Nephron progenitor cell (in vitro differentiated cells): ENCODE measurements at regions not wholly inside any gene's neighbourhood (a gene's known extent, or its start where the extent isn't known, plus 50 kb on each side); places are given as distances from the start of the nearest gene placed in this dataset.
A peak's percentile ranks its signal among the peaks of the same experiment; 100 is the strongest.

ENCODE experiments used
- DNase-seq: peaks from one replicate; pipeline ENCODE4 v3.0.0; 2021
- H3K27ac Mint-ChIP-seq: 2 replicates; pipeline ENCODE4 v1.8.0; 2021; ENCODE audit warnings: mild to moderate bottlenecking, moderate library complexity, mixed read lengths
- H3K27me3 Mint-ChIP-seq: 2 replicates; pipeline ENCODE4 v1.8.0; 2021; ENCODE audit warnings: mild to moderate bottlenecking, low read depth, mixed read lengths; ENCODE audit not compliant: poor library complexity
- H3K36me3 Mint-ChIP-seq: 2 replicates; pipeline ENCODE4 v1.8.0; 2021; ENCODE audit warnings: low read depth, mixed read lengths
- H3K4me1 Mint-ChIP-seq: 2 replicates; pipeline ENCODE4 v1.8.0; 2021; ENCODE audit warnings: mixed read lengths
- H3K4me3 Mint-ChIP-seq: 2 replicates; pipeline ENCODE4 v1.8.0; 2021; ENCODE audit warnings: mild to moderate bottlenecking, moderate library complexity, mixed read lengths
- H3K9me3 Mint-ChIP-seq: 2 replicates; pipeline ENCODE4 v1.8.0; 2021; ENCODE audit warnings: mild to moderate bottlenecking, moderate library complexity, mixed read lengths
- TF ChIP-seq, protein P1 (sequence below): fragments of 200-600 bp; sonication (generic); IDR thresholded peaks from 2 replicates; pipeline ENCODE4 v1.5.0; 2021; ENCODE audit warnings: antibody characterized with exemption

DNA sequence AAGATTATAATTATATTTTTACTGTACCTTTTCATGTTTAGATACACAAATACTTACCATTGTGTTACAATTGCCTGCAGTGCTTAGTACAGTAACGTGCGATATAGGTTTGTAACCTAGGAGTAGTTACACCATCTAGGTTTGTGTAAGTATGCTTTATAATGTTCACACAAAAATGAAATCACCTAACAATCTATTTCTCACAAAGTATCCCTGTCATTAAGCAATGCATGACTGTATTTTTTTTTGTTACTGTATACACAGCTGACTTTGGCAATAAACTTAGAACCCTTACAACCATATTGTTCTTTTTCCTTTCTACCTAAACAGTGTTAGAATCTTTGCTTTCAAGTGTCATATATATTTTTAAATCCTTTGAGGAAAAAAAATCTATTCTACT is 303.0 kb upstream of the E2F7 start:
- Mint-ChIP-seq H3K4me3 (no peak overlapping the region), H3K27me3 (peaks cover 4% of the 10 kb centered on the region), H3K9me3 (no peaks in the 10 kb centered on the region), H3K36me3 (no peaks in the 10 kb centered on the region), H3K27ac (no peak overlapping the region), H3K4me1 (peaks cover 15% of the 10 kb centered on the region)
- no peak for DNase-seq
- TF ChIP-seq, protein P1, sequence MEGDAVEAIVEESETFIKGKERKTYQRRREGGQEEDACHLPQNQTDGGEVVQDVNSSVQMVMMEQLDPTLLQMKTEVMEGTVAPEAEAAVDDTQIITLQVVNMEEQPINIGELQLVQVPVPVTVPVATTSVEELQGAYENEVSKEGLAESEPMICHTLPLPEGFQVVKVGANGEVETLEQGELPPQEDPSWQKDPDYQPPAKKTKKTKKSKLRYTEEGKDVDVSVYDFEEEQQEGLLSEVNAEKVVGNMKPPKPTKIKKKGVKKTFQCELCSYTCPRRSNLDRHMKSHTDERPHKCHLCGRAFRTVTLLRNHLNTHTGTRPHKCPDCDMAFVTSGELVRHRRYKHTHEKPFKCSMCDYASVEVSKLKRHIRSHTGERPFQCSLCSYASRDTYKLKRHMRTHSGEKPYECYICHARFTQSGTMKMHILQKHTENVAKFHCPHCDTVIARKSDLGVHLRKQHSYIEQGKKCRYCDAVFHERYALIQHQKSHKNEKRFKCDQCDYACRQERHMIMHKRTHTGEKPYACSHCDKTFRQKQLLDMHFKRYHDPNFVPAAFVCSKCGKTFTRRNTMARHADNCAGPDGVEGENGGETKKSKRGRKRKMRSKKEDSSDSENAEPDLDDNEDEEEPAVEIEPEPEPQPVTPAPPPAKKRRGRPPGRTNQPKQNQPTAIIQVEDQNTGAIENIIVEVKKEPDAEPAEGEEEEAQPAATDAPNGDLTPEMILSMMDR = no peak

DNA sequence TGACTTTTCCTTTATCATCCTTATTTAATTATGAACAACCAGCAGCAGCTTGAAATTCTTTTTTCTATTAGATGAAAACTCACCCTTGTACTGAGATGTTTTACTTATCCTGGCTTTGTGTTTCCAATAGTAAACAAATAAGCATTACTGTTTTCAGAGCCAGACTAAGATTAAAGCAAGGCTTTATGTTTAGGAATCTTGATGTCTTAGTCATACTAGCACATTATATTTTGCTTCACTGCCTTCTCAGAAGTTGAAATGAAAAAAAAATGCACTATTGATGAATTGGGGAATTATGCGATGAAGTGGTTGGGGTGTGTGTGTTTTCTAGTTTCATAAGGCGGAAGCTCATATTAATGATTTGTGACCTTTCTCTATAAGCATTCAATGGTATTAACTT is 301.2 kb upstream of the E2F7 start:
- TF ChIP-seq, protein P1 = no peak
- H3K4me3 Mint-ChIP-seq = no peak overlapping the region
- H3K27ac Mint-ChIP-seq = no peak overlapping the region
- no peaks in the 10 kb centered on the region for H3K9me3 Mint-ChIP-seq
- no peaks in the 10 kb centered on the region for H3K27me3 Mint-ChIP-seq
- H3K4me1 Mint-ChIP-seq = peaks cover 30% of the 10 kb centered on the region
- H3K36me3 Mint-ChIP-seq = no peaks in the 10 kb centered on the region
- no peak for DNase-seq

DNA sequence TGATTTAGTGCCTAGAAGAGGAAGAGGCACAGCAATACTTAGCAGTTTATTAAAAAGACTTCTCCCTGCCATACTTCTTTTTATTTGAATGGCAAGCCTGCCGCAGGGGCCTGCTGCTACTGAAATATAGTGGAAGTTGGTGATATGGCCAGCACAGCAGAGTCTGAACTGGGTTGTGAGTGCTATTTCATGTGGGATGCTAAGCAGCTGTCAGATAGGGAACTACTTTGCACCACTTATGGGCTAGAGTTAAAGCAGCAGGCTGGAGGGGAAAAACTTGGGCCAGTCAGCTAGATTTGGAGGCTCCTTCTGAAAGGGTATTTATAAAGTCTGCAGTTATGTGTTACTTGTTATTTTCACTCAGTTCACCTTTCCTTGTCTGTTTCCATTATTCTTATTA is 299.0 kb upstream of the E2F7 start:
- Mint-ChIP-seq H3K4me1 (peaks cover 19% of the 10 kb centered on the region), H3K9me3 (no peaks in the 10 kb centered on the region), H3K27me3 (no peaks in the 10 kb centered on the region), H3K27ac (no peak overlapping the region), H3K4me3 (no peak overlapping the region), H3K36me3 (no peaks in the 10 kb centered on the region)
- TF ChIP-seq, protein P1 = no peak
- DNase-seq = no peak

DNA sequence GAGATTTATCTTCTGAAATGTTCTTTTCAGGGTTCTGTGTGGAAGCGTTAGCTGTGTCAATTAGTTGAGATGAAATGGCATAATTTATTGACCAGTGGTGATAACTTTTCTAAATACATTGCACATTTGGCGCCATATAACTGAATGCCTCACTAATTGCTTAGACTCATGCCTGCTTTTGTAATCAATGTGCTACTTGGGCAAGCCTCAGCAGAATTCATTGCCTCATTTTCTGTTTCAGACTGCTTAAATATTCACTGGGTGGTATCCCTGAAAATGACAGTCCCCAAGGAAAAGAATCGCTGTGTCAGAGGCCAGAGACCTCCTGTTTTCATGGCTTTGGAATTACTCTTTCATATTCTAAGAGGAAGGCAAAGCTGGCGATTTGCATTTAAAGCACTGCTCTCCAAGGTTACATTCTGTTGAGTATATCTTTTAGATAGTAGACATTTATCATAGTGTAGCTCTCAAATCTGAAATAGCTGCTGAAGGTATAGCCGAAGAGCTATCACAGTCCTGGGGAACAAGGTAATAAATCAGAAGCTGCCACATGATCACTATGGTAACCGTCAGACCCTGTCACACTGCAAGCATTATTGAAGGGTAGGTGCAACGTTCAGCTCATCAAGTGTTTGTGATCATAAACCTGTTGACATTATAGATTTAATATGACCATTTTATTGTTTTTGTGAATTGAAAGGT is 297.3 kb upstream of the E2F7 start:
- Mint-ChIP-seq H3K4me1 (peaks cover 19% of the 10 kb centered on the region), H3K27ac (no peak overlapping the region), H3K9me3 (no peaks in the 10 kb centered on the region), H3K4me3 (no peak overlapping the region), H3K36me3 (no peaks in the 10 kb centered on the region), H3K27me3 (no peaks in the 10 kb centered on the region)
- DNase-seq = peak; percentile 8
- TF ChIP-seq, protein P1 = no peak

DNA sequence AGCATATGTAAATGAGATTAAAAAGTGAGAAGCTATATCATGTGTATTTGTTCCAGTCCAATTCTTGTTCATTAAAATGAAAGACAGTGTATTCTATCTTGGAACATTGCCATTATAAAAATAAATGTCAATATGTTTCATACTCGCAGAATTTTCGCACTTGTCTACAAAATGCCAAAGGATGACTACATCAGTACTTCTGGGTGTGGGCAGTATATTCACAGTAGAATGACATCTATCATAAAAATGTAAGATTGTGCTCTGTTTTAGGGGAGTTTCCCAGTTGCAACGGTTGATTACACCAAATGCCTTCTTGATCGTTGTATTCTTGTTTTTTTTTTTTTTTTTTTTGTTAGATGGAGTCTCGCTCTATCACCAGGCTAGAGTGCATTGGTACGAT is 292.3 kb upstream of the E2F7 start:
- H3K36me3 Mint-ChIP-seq = no peaks in the 10 kb centered on the region
- peaks cover 3% of the 10 kb centered on the region for H3K27me3 Mint-ChIP-seq
- TF ChIP-seq, protein P1 = no peak
- H3K4me3 Mint-ChIP-seq = no peak overlapping the region
- H3K27ac Mint-ChIP-seq = no peak overlapping the region
- DNase-seq = no peak
- no peaks in the 10 kb centered on the region for H3K9me3 Mint-ChIP-seq
- peaks cover 15% of the 10 kb centered on the region for H3K4me1 Mint-ChIP-seq

DNA sequence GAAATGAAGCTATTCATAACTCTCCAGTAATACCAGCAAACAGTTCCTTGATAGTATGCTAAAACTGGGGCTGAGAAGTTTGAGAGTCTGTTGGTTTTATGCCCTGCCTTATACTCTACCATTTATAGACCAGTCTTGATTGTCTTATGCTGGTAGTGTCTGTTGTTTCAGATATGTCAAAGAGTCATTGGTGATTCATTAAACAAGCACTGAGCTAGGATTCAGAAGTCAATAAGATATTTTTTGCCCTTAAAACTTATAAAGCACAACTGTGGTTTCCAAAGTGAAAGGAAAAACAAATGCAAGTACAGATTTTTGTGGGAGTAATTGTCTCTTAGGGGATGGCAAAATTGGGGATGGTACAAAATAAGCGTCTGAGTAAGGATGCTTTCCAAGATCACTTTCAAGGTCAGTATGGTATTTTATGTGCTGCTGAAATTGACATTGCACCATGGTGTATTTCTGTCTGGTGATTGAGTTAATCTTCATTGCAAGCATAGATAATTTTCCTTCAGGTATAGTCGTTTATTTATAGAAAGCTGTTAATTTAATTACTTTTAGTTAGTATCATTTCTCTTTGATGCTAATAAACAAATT is 289.5 kb upstream of the E2F7 start:
- H3K4me1 Mint-ChIP-seq = peaks cover under 1% of the 10 kb centered on the region
- H3K27me3 Mint-ChIP-seq = peaks cover 3% of the 10 kb centered on the region
- H3K27ac Mint-ChIP-seq = no peak overlapping the region
- H3K9me3 Mint-ChIP-seq = no peaks in the 10 kb centered on the region
- no peak for DNase-seq
- TF ChIP-seq, protein P1 = no peak
- H3K36me3 Mint-ChIP-seq = no peaks in the 10 kb centered on the region
- no peak overlapping the region for H3K4me3 Mint-ChIP-seq
